Upper lobe of right lung (tissue), 1 donor: ENCODE measurements at regions not wholly inside any gene's neighbourhood (a gene's known extent, or its start where the extent isn't known, plus 50 kb on each side); places are given as distances from the start of the nearest gene placed in this dataset.

Source experiments
- ATAC-seq: fragments of 200-7000 bp; cut with Tn5 transposase; one replicate; pipeline ENCODE4 v1.9.1; 2020; ENCODE audit warnings: mild to moderate bottlenecking, moderate library complexity
- DNase-seq: peaks from one replicate; pipeline ENCODE4 v3.0.0-alpha.2; 2020
- H3K27ac ChIP-seq: fragments of 200-600 bp; one replicate; pipeline ENCODE4 v1.8.0; 2022
- H3K27me3 ChIP-seq: fragments of 200-600 bp; one replicate; pipeline ENCODE4 v1.8.0; 2022; ENCODE audit warnings: mild to moderate bottlenecking
- H3K36me3 ChIP-seq: fragments of 200-600 bp; one replicate; pipeline ENCODE4 v1.8.0; 2022
- H3K4me1 ChIP-seq: fragments of 200-600 bp; one replicate; pipeline ENCODE4 v1.8.0; 2022
- H3K4me3 ChIP-seq: fragments of 200-600 bp; one replicate; pipeline ENCODE4 v1.8.0; 2022; ENCODE audit warnings: mild to moderate bottlenecking
- H3K9me3 ChIP-seq: fragments of 200-600 bp; one replicate; pipeline ENCODE4 v1.8.0; 2022
- CTCF ChIP-seq: fragments of 200-600 bp; IDR thresholded peaks from one replicate; pipeline ENCODE4 v1.8.0; 2022; ENCODE audit warnings: antibody characterized with exemption
- intact Hi-C: fragments of 100-400 bp; cut with DNase I; formaldehyde crosslinking; loops from one replicate; pipeline ENCODE4 v1.11.0; 2022
- donor health status: DM: no; HTN: yes; CAD: no; lungs with severe emphysema.

GRCh38 chr12:91990525-91990924 is 155.1 kb downstream of the BTG1 start:
- no peak for ATAC-seq
- H3K4me1 ChIP-seq = peaks cover 8% of the 10 kb centered on the region

GRCh38 chr12:91989143-91989542 is 156.5 kb downstream of the BTG1 start:
- H3K4me1 ChIP-seq = peaks cover 16% of the 10 kb centered on the region
- TF ChIP-seq CTCF = no peak
- no peaks in the 10 kb centered on the region for H3K27me3 ChIP-seq
- H3K36me3 ChIP-seq = no peaks in the 10 kb centered on the region
- ATAC-seq = no peak
- no peak overlapping the region for H3K27ac ChIP-seq
- no peaks in the 10 kb centered on the region for H3K9me3 ChIP-seq
- no peak for DNase-seq
- H3K4me3 ChIP-seq = no peak overlapping the region
- intact Hi-C loops = no loop called here

More at GRCh38 chr12:91990525-91990924, 155.1 kb downstream of the BTG1 start:
- H3K9me3 ChIP-seq = no peaks in the 10 kb centered on the region
- no peaks in the 10 kb centered on the region for H3K36me3 ChIP-seq
- no peak overlapping the region for H3K27ac ChIP-seq
- H3K27me3 ChIP-seq = no peaks in the 10 kb centered on the region
- no peak for DNase-seq
- intact Hi-C loops = no loop called here
- no peak overlapping the region for H3K4me3 ChIP-seq
- TF ChIP-seq CTCF = no peak

GRCh38 chr12:91988086-91988923 is 157.3 kb downstream of the BTG1 start:
- Histone ChIP-seq H3K27me3 (no peaks in the 10 kb centered on the region), H3K4me1 (peaks cover 16% of the 10 kb centered on the region), H3K27ac (no peak overlapping the region), H3K36me3 (no peaks in the 10 kb centered on the region), H3K4me3 (no peak overlapping the region), H3K9me3 (no peaks in the 10 kb centered on the region)
- intact Hi-C loops = no loop called here
- no peak for TF ChIP-seq CTCF
- ATAC-seq (no peak), DNase-seq (no peak)

GRCh38 chr12:91986084-91986483 is 159.6 kb downstream of the BTG1 start:
- Histone ChIP-seq H3K4me1 (peaks cover 16% of the 10 kb centered on the region), H3K27me3 (no peaks in the 10 kb centered on the region), H3K27ac (no peak overlapping the region), H3K4me3 (no peak overlapping the region), H3K36me3 (no peaks in the 10 kb centered on the region), H3K9me3 (no peaks in the 10 kb centered on the region)
- DNase-seq (no peak), ATAC-seq (no peak)
- no peak for TF ChIP-seq CTCF
- intact Hi-C loops = no loop called here

- Histone ChIP-seq H3K27me3 (no peaks in the 10 kb centered on the region), H3K27ac (no peak overlapping the region), H3K4me1 (peaks cover 9% of the 10 kb centered on the region), H3K9me3 (no peaks in the 10 kb centered on the region), H3K4me3 (no peak overlapping the region), H3K36me3 (no peaks in the 10 kb centered on the region)
- TF ChIP-seq CTCF = no peak
- intact Hi-C loops = no loop called here
- no peak for ATAC-seq
- DNase-seq = no peak
These were observed 160.5 kb downstream of the BTG1 start for GRCh38 chr12:91985002-91985787.
